HG03469 (cell line): ENCODE measurements at regions not wholly inside any gene's neighbourhood (a gene's known extent, or its start where the extent isn't known, plus 50 kb on each side); places are given as distances from the start of the nearest gene placed in this dataset.
"Not testable (repeated sequence)": the region's sequence is repeated elsewhere in the genome, so short reads cannot be mapped to it uniquely, and the experiment has no call there.

Experiments
- ATAC-seq: cut with Tn5 transposase; IDR thresholded peaks from one replicate; pipeline ENCODE4 v1.9.1; 2021; ENCODE audit warnings: mild to moderate bottlenecking, moderate library complexity, moderate number of reproducible peaks; ENCODE audit not compliant: unreplicated experiment

DNA sequence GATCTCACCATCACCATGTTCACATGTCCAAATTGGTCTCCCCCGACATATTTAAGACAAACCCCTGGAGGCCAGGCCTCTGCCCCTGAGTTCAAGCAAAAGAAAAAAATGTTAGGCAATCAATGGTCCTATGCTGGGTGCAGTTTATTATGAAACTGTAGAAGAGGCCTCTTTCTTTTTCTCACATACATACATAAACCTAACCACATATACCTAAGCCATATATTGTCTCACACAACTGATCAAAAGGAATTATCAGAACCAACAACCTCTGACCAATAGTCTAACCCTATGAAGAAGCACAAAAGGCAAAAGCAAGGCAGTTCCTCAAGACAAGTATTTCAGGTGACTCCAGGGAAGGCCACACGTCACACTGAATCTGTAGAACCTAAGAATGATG lies 49.9 kb downstream of the ILRUN start:
- no peak for ATAC-seq

DNA sequence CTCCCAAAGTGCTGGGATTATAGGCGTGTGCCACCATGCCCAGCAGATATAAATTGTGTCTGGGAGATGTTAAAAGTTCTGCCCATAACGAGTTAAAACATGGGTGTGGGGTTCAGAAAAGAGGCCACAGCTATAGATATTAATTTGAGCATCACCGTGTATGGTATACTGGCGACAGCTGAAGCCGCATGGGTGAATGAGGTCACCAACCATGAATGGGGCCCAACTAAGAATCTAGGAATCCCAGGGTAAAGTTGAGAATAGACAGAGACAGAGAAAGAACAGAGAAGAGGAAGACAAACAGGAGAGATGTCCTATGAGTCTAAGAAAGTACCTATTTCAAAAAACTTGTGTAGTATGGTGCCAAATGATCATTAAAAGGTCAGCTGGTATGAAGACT lies 50.9 kb downstream of the ILRUN start:
- no peak for ATAC-seq

DNA sequence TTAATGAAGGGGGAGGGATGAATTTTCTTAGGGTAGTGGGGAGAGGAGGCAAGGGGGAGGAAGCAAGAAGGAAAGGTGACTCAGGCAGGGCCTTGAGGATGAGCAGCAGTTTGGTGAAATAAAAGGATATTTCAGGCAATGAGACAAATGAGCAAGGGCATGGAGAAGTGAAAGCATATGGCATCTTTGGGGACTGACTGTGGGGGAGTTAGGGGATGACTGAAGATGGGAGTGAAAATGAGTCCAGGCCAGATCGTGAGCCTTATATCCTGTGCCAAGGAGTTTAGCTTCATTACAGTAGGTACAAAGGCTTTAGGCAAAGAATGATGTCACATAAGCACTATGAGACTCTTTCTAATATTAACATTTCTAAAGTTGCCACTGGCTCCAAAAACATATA lies 51.9 kb downstream of the ILRUN start:
- ATAC-seq = no peak

DNA sequence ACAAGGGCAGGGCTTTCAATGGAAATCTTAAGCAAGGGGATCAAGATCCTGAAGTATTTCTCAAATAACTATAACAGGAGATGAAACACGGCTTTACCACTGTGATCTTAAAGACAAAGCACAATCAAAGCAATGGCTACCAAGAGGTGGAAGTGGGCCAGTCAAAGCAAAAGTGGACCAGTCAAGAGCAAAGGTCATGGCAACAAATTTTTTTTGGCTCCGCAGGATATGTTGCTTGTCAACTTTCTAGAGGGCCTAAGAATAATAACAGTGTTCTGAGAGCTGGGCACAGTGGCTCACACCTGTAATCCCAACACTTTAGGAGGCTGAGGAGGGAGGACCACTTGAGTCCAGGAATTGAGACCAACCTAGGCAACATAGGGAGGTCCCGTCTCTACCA lies 54.1 kb downstream of the ILRUN start:
- ATAC-seq = no peak

DNA sequence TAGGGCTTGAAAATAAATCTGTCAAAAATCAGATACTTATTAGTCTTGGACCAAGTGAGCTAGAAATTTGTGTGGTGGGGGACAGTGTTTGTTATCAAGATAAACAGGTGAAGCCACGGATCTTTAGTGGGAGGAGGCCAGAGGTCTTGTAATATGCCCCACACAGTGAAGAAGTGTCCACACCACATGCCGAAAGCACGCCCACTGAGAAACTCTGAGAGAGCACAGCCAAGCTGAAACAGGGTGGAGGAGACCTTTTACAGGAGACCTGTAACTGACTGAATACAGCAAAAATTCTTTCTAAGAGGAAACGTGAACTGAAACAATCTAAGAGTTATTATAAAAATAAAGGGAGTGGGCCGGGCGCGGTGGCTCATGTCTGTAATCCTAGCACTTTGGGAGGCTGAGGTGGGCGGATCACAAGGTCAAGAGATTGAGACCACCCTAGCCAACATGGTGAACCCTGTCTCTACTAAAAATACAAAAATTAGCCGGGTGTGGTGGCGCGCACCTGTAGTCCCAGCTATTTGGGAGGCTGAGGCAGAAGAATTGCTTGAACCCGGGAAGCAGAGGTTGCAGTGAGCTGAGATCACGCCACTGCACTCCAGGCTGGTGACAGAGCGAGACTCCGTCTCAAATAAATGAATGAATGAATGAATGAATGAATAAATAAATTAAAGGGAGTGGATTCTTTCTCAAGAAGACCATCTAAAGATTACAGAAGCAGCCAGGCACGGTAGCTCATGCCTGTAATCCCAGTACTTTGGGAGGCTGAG lies 56.3 kb downstream of the ILRUN start:
- ATAC-seq = not testable (repeated sequence)

DNA sequence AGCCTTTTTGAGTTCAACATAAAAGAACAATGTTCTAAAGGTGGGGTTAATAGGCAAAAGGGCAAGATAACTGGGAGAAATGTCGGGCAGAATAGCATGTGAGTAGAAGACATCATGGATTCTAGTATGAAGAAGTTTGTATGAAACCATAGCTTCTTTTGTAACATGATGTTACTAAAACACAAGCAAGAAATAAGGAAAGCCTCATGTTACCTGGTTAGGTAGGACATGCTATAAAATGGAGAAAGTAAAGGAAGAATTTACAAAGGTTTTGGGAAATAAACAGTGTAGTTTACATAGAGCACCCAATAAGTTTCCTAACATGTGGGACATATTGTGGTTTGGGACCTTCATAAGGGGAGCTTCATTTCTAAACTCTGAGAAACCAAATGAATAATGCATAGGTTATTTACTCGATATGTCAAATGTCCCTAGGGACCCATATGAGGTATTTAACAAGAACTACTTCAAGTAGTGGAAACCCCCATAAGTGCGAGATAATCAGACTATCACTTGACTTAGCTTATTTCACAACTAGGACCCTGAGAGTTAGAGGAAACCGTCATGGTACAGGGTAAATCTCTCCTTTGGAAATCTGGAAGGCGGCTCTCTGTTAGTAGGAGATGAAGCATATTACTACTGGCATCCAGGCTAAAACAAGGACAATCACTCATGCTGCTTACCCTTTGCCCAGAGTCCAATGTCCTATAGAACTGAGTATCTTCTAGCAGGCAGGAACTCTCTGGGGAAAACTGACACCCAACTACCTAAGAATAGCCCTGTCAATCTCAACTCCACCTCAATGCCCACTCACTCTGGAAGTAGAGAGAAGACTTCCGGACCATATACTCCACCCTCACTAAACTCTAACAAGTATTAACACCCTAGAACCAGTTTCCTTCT lies 57.5 kb downstream of the ILRUN start:
- peak; percentile 41 for ATAC-seq

DNA sequence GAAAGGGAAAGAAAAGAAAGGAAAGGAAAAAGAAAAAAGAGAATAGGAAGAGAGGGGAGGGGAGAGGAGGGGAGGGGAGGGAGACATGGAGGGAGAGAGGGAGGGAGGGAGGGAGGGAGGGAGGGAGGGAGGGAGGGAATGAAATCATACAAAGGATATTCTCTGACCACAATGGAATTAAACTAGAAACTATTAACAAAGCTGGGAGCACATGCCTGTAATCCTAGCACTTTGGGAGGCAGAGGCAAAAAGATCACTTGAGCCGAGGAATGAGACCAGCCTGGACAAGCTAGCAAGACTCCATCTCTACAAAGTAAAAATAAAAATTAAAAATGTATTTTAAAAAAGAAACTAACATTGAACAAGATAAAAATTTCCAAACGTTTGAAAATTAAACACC lies 62.8 kb downstream of the ILRUN start:
- no peak for ATAC-seq

DNA sequence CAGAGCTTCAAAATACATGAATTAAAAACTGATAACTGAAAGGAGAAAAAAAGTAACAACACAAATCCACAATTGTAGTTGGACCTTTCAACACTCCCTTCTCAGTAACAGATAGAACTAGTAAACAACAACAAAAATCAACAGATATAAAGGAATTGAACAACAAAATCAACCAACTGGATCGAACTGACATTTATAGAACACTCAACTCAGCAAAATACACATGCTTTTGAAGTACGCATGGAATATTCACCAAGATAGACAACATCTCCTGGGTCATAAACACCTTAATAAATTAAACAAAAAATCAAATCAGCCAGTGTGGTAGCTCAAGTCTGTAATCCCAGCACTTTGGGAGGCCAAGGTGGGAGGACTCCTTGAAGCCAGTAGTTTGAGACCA lies 63.3 kb downstream of the ILRUN start:
- ATAC-seq = no peak

DNA sequence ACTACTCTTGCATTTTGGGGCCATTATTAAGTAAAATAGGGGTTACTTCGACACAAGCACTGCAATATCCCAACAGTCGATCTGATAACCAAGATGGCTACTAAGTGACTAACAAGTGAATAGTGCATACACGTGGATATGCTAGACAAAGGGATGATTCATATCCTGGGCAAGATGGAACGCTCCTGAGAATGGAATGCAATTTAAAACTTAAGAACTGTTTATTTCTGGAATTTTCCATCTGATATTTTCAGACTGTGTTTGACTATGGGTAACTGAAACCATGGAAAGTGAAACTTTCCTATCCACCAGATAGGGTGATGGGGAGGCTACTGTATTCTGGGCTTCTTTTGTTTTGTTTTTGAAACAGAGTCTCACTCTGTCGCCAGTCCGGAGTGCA lies 66.5 kb downstream of the ILRUN start:
- no peak for ATAC-seq

DNA sequence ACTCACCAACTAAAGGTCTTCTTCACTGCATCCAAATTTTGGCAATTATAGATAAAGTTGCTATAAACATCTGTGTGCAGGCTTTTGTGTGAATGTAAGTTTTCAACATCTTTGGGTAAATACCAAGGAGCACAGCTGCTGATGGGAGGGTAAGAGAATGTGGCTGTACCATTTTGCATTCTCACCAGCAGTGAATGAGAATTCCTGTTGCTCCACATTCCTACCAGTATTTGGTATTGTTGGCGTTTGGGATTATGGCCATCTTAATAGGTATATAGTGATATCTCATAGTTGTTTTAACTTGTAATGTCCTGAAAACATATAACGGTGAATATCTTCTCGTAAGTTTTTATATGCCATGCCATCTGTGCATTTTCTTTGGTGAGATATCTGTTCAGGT lies 69.3 kb downstream of the ILRUN start:
- ATAC-seq = no peak

DNA sequence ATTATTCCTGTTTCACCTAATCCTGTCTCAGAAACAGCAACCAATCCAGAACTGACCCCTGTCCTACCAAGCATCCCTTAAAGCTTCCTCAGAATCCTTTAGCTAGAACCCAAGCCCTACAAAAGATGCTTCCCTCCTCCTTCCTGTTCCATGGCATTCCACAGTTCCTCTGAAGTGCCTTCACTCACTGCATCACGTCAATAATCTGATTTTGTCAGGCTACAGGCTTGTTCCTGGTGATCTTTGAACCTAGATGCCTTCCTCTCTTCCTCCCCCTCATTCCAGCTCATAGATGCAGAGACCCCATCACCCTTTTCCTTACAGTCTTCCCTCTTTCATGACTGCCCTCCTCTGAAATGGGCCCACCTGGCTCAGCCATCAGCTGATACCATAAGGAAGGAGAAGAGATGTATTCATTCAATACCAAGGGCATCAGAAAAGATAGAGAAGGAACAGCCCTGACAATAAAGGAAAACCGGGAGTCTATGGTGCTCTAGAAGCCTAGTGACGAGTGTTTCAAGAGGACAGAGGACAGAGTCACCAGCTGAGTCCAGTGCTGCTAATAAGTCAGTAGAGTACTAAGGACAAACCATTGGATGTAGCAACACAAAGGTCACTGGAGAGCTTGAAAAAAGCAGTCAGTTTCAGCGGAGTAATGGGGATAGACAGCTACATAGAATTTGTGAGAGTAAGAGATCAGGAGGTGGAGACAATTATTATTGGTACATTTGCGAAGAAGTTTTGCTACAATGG lies 62.5 kb upstream of the SPDEF start:
- no peak for ATAC-seq

DNA sequence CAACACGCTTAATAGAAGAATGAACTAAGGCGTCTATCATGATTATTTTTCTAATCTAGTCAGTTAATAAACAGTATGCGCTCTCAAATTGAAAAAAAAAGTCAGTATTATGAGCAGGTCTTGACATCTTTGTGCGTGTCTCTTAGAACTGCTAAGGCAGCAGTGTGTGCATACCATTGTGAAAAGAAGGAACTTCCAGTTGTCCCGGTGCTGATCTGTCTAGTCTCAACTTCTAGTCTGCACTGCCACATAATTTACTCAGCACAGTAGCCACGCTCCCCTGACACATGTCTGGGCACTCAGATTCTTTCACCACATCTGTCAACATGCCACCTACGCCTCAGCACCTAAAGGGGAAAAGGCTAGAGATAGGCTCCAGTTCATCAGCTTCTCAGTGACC lies 61.1 kb upstream of the SPDEF start:
- ATAC-seq = no peak

DNA sequence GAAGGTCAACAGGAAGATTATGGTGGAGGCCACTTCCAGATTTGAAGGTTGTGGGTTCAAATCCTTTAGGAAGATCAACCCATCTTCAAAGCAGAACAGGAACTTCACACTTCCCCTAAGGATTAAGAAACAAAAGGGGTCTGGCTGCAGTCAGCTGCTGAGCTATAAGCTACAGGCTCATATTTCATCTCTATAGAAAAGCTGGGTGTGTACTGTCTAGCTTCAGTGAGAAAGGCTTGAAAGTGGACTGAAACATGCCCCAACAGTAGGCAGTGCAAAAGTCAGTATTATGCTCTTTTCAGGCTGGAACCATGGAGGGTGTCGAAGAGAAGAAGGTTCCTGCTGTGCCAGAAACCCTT lies 60.1 kb upstream of the SPDEF start:
- no peak for ATAC-seq

DNA sequence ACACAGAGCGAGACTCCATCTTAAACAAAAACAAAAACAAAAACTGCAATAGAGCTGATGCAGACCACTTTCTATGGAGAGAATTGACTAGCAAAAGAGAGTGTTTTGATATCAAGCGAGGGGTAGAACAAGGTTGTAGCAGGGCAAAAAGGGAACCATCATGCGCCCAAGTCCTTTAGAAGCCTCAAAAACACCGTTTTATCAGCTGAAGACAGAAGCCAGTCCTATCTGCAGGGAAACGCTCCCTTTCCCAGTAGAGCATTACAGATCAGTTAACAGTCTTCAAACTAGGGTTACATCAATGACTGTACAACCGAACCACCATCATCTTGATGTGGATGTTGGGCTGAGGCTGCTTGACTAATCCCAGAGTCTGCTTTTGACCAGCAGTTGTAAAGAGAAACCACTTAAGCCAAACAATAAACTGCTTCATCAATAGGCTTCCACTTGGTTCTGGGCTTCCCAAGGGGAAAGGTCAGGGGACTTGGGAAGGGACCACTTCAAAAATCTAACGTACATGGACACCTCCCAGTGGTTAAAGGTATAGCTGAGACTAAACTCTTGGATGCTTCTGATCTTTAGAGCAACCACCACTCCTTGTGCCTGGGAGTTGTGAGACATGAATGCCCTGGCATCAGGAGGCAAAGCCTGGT lies 59.6 kb upstream of the SPDEF start:
- no peak for ATAC-seq

DNA sequence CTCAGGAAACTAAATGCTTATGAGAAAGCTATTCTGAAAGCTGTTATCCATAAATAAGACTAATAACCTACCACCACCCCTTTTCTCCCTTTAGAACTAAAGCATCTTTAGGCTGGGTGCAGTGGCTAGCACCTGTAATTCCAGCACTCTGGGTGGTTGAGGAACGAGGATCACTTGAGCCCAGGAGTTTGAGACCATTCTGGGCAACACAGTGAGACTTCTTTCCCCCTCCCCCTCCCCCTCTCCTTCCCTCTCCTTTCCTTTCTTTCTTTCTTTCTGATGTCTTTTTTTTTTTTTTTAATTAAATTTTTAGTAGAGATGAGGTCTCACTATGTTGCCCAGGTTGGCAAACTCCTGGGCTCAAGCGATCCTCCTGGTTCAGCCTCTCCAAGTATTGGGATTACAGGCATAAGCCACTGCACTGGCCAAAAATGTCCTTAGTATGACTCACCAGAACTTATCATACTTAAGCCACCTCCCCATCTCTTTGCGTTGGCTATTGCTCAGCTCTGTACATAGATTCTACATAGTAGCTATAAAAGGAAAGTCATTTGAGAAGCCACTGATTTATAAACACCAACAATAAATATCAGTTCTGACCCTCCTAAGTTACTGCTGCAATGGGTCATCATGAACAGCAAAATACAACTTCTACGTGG lies 54.8 kb upstream of the SPDEF start:
- ATAC-seq = no peak

DNA sequence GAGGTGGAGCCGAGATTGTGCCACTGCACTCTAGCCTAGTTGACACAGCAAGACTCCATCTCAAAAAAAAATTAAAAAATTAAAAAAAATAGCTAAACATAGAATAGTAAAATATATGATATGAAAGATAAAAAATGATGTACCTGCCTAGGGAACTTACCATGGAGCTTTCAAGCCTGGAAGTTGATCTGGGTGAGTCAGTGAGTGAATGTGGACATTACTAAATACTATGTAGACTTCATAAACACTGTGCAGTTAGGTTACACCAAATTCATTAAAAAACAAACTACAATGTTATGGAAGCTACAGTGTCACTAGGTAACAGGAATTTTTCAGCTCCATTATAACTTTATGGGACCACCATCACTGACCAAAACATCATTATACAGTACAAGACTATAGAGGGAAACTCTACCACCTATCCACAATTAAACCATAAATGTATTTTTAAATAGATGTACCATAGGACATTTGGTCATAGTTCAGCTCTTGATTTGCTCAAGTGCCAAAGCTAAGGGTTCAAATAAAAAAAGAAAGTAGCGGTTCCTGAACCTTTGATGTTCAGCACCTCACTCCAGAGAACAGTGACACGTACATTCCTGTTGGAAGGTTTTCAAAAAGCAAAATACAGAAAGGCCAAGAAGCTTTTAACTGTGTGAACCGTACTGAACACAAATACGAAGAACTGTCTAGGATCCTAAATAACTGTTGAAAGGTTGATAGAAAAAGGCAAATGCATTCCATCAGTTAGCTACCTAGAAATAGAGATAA lies 52.4 kb upstream of the SPDEF start:
- no peak for ATAC-seq

DNA sequence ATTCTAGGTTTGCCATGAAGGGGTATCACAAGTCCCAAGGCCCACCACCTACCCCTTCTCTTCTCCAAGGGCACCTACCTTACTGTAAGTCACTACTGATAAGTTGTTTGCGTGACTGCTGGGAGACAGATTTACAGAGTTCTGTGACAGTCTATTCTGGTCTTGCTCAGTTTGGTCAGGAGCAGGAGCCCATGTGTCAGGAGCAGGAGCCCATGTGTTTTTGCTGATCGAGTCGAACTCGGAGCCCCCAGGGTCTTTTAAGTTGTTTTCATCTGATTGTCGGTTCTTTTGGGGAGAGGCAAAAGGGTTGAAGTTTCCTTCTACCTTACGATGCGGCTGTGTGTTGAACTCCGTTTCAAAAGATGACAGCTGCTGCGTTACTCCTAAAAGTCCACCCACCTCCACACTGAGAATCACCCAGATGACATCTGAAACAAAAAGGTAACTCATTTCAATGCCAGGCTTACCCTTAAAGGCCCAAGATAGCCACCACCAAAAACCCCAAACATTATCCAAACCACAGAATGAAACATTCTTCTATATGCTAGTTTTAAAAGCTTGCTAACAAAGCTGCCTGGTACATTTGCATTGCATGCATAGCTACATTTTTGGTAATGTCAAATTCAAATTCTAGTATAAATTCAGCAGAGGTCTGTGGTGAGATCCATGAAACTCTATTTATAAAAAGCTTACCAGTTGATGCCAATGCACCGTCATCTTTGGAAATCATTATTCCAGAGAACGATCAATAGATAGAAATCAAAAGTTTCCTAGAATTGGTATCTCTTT lies 50.5 kb upstream of the SPDEF start:
- no peak for ATAC-seq
